Gastroesophageal sphincter (tissue), 4 donors: ENCODE measurements at regions not wholly inside any gene's neighbourhood (a gene's known extent, or its start where the extent isn't known, plus 50 kb on each side); places are given as distances from the start of the nearest gene placed in this dataset.

ENCODE experiments used
- ATAC-seq: fragments of 150-250 bp; one replicate; pipeline ENCODE4 v1.9.1; 2016; ENCODE audit warnings: mild to moderate bottlenecking, moderate library complexity
- H3K27ac ChIP-seq, 4 donors: fragments of 200-600 bp; sonication (generic) in 3 of 4; 1 replicate in 3 of 4; 2 replicates in 1 of 4; pipeline ENCODE4 v1.5.1; 2016 to 2019
- H3K27me3 ChIP-seq: fragments of 200-600 bp; sonication (generic); one replicate; pipeline ENCODE4 v1.5.1; 2019
- H3K36me3 ChIP-seq, 2 donors: fragments of 200-600 bp; sonication (generic); one replicate each; pipeline ENCODE4 v1.5.1; 2019; ENCODE audit warnings: control low read depth in 1 of 2
- H3K4me1 ChIP-seq, 3 donors: fragments of 200-600 bp; sonication (generic); 1 replicate in 2 of 3; 2 replicates in 1 of 3; pipeline ENCODE4 v1.5.1; 2016 to 2019; ENCODE audit warnings: control low read depth in 2 of 3
- H3K4me3 ChIP-seq, 2 donors: fragments of 200-600 bp; sonication (generic); one replicate each; pipeline ENCODE4 v1.5.1; 2019; ENCODE audit warnings: mild to moderate bottlenecking in 1 of 2, moderate library complexity in 1 of 2
- H3K9me3 ChIP-seq, 3 donors: fragments of 200-600 bp; sonication (generic); one replicate each; pipeline ENCODE4 v1.5.1; 2017 to 2019; ENCODE audit warnings: control low read depth in 2 of 3
- CTCF ChIP-seq, 4 experiments: fragments of 200-600 bp in 2 of 4; fragments of 450-650 bp in 2 of 4; sonication (generic) in 1 of 4; IDR thresholded peaks; one replicate each; pipeline ENCODE4 v1.5.1; 2017 to 2019; ENCODE audit warnings: antibody characterized with exemption in 4 of 4, mild to moderate bottlenecking in 2 of 4, moderate library complexity in 2 of 4
- EP300 ChIP-seq: sonication (generic); formaldehyde crosslinking; IDR thresholded peaks from one replicate; pipeline ENCODE4 v1.6.1; 2017; ENCODE audit warnings: antibody characterized with exemption, mild to moderate bottlenecking
- POLR2A ChIP-seq, 2 donors: fragments of 450-650 bp; IDR thresholded peaks; one replicate each; pipeline ENCODE4 v1.6.1; 2017; ENCODE audit warnings: antibody characterized with exemption in 2 of 2, mild to moderate bottlenecking in 2 of 2, moderate library complexity in 1 of 2
- POLR2AphosphoS5 ChIP-seq: sonication (generic); formaldehyde crosslinking; IDR thresholded peaks from one replicate; pipeline ENCODE4 v1.6.1; 2017; ENCODE audit warnings: antibody characterized with exemption
- WGBS, 2 donors: methylation state at CpG; one replicate each; pipeline ENCODE4 v1.1.5; 2018; ENCODE audit warnings: low coverage in 1 of 2; 5-methylcytosine and 5-hydroxymethylcytosine counted together

DNA sequence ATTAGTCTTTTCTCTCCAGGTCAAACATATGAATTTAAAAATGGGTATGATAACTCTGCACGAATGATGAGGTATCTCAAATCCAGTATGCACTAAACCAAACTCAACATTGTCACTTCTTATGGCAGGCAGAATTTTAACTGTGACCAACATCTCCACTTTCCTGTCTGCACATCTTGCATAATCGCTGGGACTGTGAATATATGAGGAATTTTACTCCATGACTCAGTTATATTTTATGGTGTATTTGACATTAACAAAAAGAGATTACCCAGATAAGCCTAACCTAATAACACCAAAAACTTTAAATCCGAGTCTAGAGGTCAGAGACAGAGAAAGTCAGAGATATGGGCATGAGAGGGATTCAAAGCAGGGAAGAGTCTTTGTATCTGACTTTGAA lies 454.5 kb upstream of the SEMA3D start:
- WGBS, 2 donors, result 80 to 91% methylated on average over 3 of the region's 3 CpGs
- no peaks in the 10 kb centered on the region for H3K27me3 ChIP-seq
- TF ChIP-seq POLR2A (IDR thresholded peaks at IDR 0.05) (no peak), POLR2AphosphoS5 (no peak), EP300 (no peak), CTCF (IDR thresholded peaks at IDR 0.05) (no peak)
- ATAC-seq, result no peak
- no peaks in the 10 kb centered on the region for H3K4me1 ChIP-seq
- H3K9me3 ChIP-seq, result no peaks in the 10 kb centered on the region
- H3K4me3 ChIP-seq, result no peak overlapping the region
- H3K27ac ChIP-seq, result no peak overlapping the region
- H3K36me3 ChIP-seq, result no peaks in the 10 kb centered on the region

DNA sequence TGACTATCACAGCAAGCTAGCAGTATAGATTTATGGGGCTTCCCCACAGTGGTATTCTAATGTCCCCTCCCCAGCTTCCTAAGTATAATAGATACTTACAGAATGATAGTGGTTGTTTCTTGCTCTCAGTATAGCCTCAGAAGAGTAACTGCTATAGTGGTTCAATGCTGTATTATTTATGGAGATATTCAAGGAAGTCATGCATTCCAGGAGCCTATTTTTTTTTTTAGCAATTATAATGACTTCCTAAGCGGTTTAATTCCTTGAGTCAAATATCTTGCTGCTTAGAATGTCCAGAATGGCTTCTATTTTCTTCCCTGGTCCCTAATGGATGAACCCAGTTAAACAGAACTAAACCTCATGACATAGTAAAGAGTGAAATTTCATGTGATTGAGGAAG lies 451.5 kb upstream of the SEMA3D start:
- H3K36me3 ChIP-seq, result no peaks in the 10 kb centered on the region
- no peak overlapping the region for H3K27ac ChIP-seq
- no peak for TF ChIP-seq POLR2A (IDR thresholded peaks at IDR 0.05)
- no peak for TF ChIP-seq CTCF (IDR thresholded peaks at IDR 0.05)
- ATAC-seq, result no peak
- no peak overlapping the region for H3K4me3 ChIP-seq
- H3K4me1 ChIP-seq, result no peaks in the 10 kb centered on the region
- H3K9me3 ChIP-seq, result no peaks in the 10 kb centered on the region
- no peaks in the 10 kb centered on the region for H3K27me3 ChIP-seq
- WGBS, 2 donors, result 63 to 69% methylated on average over 1 of the region's 1 CpG

GRCh38 chr7:85634951-85635350 lies 448.1 kb upstream of the SEMA3D start:
- H3K4me1 ChIP-seq, result no peaks in the 10 kb centered on the region
- H3K9me3 ChIP-seq, result no peaks in the 10 kb centered on the region
- H3K27me3 ChIP-seq, result no peaks in the 10 kb centered on the region
- H3K36me3 ChIP-seq, result no peaks in the 10 kb centered on the region
- no peak overlapping the region for H3K4me3 ChIP-seq
- H3K27ac ChIP-seq, result no peak overlapping the region
- 61 to 100% methylated on average over 1 to 2 of the region's 2 CpGs for WGBS, 2 donors
- TF ChIP-seq POLR2A (IDR thresholded peaks at IDR 0.05), result no peak
- no peak for TF ChIP-seq POLR2AphosphoS5
- TF ChIP-seq EP300, result no peak
- no peak for TF ChIP-seq CTCF (IDR thresholded peaks at IDR 0.05)
- no peak for ATAC-seq

DNA sequence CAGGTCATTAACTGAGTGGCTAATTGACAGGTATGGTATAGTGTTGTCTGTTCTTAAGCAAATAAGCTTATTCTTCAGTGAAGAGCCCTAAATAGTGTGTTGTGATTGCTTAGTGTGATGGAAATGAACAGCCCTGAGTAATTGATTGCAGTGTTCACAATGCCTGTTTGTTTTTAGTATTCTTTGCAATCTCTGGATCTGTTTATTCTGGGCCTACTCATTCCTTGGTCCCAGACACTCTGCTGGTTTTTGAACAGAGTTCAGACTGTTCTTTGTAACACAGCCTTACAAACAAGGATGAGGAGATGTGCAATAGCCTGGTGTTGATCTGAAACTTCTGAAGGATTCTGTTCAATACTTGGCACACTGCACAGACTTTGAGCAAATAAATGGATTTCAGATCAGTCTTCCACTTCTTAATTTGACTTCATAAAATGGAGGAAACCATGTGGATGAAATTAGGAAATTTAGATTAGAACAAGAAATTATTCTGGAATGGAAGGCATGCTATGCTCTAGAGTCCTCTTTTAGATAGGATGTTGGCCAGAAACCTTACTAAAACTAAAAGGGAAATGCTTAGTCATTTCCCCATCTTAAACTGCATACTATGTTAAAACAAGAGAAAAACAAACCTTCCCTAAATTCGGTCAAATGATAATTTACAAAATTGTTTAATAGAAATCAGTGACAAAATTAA lies 444.2 kb upstream of the SEMA3D start:
- no peaks in the 10 kb centered on the region for H3K9me3 ChIP-seq
- no peak for ATAC-seq
- H3K4me3 ChIP-seq, result no peak overlapping the region
- no peak overlapping the region for H3K27ac ChIP-seq
- H3K4me1 ChIP-seq, result no peaks in the 10 kb centered on the region
- 62 to 80% methylated on average over 1 of the region's 1 CpG for WGBS, 2 donors
- H3K27me3 ChIP-seq, result no peaks in the 10 kb centered on the region
- TF ChIP-seq POLR2A (IDR thresholded peaks at IDR 0.05) (no peak), CTCF (IDR thresholded peaks at IDR 0.05) (no peak), EP300 (no peak), POLR2AphosphoS5 (no peak)
- H3K36me3 ChIP-seq, result no peaks in the 10 kb centered on the region

- WGBS, 2 donors, result 76 to 88% methylated on average over 4 to 5 of the region's 5 CpGs
- Histone ChIP-seq H3K4me3 (no peak overlapping the region), H3K36me3 (no peaks in the 10 kb centered on the region), H3K27me3 (no peaks in the 10 kb centered on the region), H3K4me1 (no peaks in the 10 kb centered on the region), H3K27ac (no peak overlapping the region), H3K9me3 (no peaks in the 10 kb centered on the region)
- no peak for ATAC-seq
- no peak for TF ChIP-seq CTCF (IDR thresholded peaks at IDR 0.05)
- TF ChIP-seq POLR2A (IDR thresholded peaks at IDR 0.05), result no peak
- no peak for TF ChIP-seq EP300
- TF ChIP-seq POLR2AphosphoS5, result no peak
These were observed 441.1 kb upstream of the SEMA3D start for GRCh38 chr7:85627791-85628586.
